IPS-18a (cell line): ENCODE measurements at regions not wholly inside any gene's neighbourhood (a gene's known extent, or its start where the extent isn't known, plus 50 kb on each side); places are given as distances from the start of the nearest gene placed in this dataset.

Experiments
- H3K27ac ChIP-seq: one replicate; pipeline ENCODE4 v1.5.1; 2013; ENCODE audit warnings: low read length
- H3K27me3 ChIP-seq: one replicate; pipeline ENCODE4 v1.6.1; 2013; ENCODE audit warnings: mild to moderate bottlenecking, low read length; ENCODE audit not compliant: control insufficient read depth, insufficient read depth
- H3K36me3 ChIP-seq: one replicate; pipeline ENCODE4 v1.6.1; 2013; ENCODE audit warnings: low read depth, low read length; ENCODE audit not compliant: control insufficient read depth
- H3K4me1 ChIP-seq: one replicate; pipeline ENCODE4 v1.6.1; 2013; ENCODE audit warnings: low read depth, low read length; ENCODE audit not compliant: control insufficient read depth
- H3K4me3 ChIP-seq: one replicate; pipeline ENCODE4 v1.5.1; 2013; ENCODE audit warnings: low read length
- H3K9ac ChIP-seq: one replicate; pipeline ENCODE4 v1.6.1; 2013; ENCODE audit warnings: mild to moderate bottlenecking, low read length, moderate library complexity
- H3K9me3 ChIP-seq: one replicate; pipeline ENCODE4 v1.6.1; 2013; ENCODE audit warnings: low read depth, low read length; ENCODE audit not compliant: control insufficient read depth

DNA sequence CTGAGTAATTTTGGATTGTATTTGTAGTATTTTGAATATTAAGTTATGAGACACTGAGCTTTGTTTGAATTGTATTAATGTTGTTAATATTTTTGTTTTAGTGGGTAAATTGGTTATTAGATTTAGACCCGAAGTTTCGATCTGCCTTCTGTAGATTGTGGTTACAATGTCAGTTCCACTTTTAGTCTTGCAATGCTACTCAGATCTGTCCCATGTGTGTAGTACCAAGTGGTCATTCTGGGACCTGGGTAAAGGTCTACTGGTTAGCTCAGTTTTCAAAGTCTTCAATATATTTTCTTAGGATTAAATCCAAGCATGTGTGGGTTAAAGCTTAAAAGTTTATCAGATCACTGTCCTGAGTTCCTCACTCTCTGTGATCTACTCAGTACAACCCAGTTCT, 346.5 kb upstream of the PROX1 start:
- Histone ChIP-seq H3K9ac (no peak overlapping the region), H3K9me3 (no peaks in the 10 kb centered on the region), H3K27me3 (no peaks in the 10 kb centered on the region), H3K36me3 (no peaks in the 10 kb centered on the region), H3K4me3 (no peak overlapping the region), H3K27ac (no peak overlapping the region), H3K4me1 (no peaks in the 10 kb centered on the region)

DNA sequence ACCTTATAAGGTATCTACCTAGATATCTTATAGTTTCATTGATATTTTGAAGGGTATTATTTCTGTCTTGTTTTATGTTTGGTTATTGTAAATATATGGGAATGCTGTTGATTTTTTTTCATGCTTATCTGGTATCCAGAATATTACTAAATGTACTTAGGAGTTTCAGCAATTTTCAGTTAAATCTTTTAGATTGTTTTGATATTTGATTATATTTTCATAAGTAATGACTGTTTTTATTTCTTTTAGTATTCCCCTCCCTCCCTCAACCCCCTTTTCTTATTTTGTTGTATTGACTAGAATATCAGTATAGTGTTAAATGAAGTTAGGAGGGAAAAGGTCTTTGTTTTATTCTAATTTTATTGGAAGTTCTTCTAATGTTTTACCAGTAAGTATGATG, 344.4 kb upstream of the PROX1 start:
- H3K27ac ChIP-seq = no peak overlapping the region
- no peak overlapping the region for H3K4me3 ChIP-seq
- H3K9ac ChIP-seq = no peak overlapping the region
- no peaks in the 10 kb centered on the region for H3K9me3 ChIP-seq
- no peaks in the 10 kb centered on the region for H3K36me3 ChIP-seq
- H3K27me3 ChIP-seq = no peaks in the 10 kb centered on the region
- H3K4me1 ChIP-seq = no peaks in the 10 kb centered on the region

DNA sequence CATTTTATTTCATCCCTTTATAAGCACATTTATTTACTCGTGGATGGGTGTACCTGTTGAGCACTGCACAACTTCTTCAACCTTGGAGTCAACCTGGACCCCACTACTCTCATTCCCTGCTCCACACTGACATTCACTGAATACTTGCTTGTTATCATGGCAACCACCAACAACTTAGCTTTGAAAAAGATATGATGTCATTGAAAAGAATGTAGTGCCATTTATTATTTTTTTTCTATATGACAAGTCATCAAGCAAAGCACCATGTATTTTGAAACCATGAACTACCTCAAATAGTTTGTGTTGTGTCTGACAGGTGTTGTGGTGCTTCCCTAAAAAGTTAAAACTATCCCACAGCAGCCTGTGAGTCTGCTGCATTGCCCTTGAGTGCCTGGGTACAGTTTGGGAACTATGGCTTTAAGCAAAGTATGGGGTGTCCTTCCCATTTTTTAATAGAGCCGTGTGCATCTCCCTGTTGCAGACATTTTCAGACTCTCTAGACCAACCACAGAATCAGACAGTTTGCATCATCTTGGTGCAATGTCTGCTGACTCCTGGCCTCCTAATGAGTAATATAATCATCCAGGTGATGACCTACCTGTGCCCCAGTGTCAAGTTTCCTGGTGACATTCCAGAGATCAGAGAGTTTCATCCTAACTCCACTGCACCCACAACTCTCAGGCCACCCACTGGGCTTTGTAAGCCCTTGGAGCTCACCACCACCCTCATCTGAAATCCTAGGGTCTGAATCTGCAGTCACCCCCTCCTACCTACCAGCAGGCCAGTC, 339.7 kb upstream of the PROX1 start:
- Histone ChIP-seq H3K36me3 (no peaks in the 10 kb centered on the region), H3K27ac (no peak overlapping the region), H3K27me3 (no peaks in the 10 kb centered on the region), H3K9me3 (no peaks in the 10 kb centered on the region), H3K9ac (no peak overlapping the region), H3K4me3 (no peak overlapping the region), H3K4me1 (peaks cover 10% of the 10 kb centered on the region)

DNA sequence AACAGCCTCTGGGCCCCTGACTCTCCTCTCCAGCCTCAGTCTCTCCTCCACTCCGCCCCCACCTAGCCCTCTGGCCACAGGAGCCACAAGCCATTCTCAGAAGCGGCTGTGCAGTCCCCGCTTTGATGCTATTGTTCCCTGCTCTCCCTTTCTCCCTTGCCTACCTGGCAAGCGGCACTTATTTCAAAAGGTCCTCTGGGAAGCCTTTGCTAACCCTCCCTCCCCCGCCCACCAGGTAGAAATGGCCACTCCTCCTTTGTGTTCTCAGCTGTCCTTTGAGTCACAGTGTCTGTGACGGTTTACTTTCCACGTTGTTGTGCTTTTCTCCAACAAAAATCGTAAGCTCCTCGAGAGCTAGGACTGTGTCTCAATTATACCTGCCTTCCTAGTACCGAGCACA, 338.4 kb upstream of the PROX1 start:
- no peaks in the 10 kb centered on the region for H3K36me3 ChIP-seq
- H3K4me3 ChIP-seq = no peak overlapping the region
- peaks cover 10% of the 10 kb centered on the region for H3K4me1 ChIP-seq
- no peak overlapping the region for H3K9ac ChIP-seq
- H3K27ac ChIP-seq = no peak overlapping the region
- H3K27me3 ChIP-seq = no peaks in the 10 kb centered on the region
- no peaks in the 10 kb centered on the region for H3K9me3 ChIP-seq

DNA sequence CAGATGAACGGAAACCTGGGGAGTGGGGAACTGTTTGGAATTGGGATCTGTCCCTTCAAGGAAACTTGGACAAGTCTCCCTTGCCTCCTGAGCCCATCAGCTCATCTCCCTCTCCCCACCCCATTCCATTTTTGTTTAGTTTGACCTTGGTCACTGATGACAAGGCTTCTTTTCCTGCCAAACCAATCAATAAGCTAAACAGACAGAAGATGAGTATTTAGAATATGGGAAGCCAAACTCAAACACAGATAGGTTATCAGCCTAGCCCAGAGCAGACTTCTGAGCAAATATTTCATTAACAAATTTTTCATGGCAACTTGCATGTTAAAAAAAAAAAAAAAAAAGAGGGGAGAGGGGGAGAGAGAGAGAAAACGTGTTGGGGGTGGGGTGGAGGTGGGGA, 337.2 kb upstream of the PROX1 start:
- Histone ChIP-seq H3K4me1 (peaks cover 10% of the 10 kb centered on the region), H3K36me3 (no peaks in the 10 kb centered on the region), H3K9me3 (no peaks in the 10 kb centered on the region), H3K27me3 (no peaks in the 10 kb centered on the region), H3K27ac (no peak overlapping the region), H3K4me3 (no peak overlapping the region), H3K9ac (no peak overlapping the region)

DNA sequence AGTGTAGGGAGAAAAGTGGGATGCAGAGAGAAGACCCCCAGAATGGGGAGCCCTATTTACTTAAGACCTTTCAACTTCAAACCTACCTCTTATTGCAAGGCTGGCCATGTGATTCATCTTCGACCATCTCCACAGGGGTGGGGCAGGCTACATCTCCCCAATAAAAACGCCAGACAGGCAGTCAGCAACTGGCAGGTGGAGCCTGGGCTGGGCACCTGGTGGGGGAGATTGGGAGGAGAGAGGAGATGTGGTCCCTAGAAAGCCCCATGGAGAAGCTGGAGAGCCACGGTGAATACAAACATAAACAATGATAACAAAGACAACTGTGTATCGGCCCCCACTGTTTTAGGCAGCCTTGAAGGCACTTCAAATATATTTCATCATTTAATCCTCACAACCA, 336.7 kb upstream of the PROX1 start:
- Histone ChIP-seq H3K27ac (no peak overlapping the region), H3K27me3 (no peaks in the 10 kb centered on the region)

DNA sequence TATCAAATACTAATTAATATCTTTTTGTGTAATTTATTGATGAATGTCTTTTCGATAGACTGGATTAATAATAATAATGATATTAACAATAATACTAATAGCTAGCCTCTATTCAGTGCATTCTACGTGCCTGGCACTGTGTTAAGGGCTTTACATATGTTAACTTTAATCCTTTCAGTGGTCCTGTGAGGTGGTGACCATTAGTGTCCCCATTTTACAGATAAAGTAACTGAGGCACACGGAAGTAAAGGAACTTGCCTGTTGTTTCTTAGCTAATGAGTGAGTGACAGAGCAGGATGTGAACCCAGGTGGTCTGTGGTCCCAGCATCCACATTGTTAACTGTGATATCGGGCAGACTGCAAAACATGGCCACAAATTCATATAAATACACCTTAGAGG, 335.7 kb upstream of the PROX1 start:
- Histone ChIP-seq H3K36me3 (no peaks in the 10 kb centered on the region), H3K4me1 (peaks cover 17% of the 10 kb centered on the region), H3K27me3 (no peaks in the 10 kb centered on the region), H3K4me3 (no peak overlapping the region), H3K27ac (no peak overlapping the region), H3K9me3 (no peaks in the 10 kb centered on the region), H3K9ac (no peak overlapping the region)

More for the DNA sequence above, 336.7 kb upstream of the PROX1 start:
- no peaks in the 10 kb centered on the region for H3K9me3 ChIP-seq
- no peak overlapping the region for H3K9ac ChIP-seq
- no peaks in the 10 kb centered on the region for H3K36me3 ChIP-seq
- no peak overlapping the region for H3K4me3 ChIP-seq
- H3K4me1 ChIP-seq = peaks cover 10% of the 10 kb centered on the region

DNA sequence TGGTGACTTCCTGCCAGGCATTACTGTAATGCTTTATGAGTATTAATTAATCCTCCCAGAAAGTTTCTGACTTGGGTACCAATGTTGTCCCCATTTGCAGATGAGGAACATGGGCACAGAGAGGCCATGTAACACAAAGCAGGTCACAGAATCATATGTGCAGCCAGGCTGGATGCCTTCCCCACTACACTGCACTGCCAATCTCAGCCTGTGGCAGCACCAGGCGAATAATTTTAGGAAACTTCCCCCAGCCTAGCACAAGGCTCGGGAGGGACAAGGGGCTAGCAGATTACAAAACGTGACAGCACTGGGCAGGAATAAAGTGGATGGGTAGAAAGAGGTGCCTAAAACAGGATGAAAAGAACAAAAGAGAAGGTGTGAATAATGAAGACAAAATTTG, 331.7 kb upstream of the PROX1 start:
- peaks cover 12% of the 10 kb centered on the region for H3K4me1 ChIP-seq
- no peak overlapping the region for H3K9ac ChIP-seq
- H3K9me3 ChIP-seq = no peaks in the 10 kb centered on the region
- no peak overlapping the region for H3K27ac ChIP-seq
- H3K4me3 ChIP-seq = no peak overlapping the region
- H3K36me3 ChIP-seq = no peaks in the 10 kb centered on the region
- H3K27me3 ChIP-seq = no peaks in the 10 kb centered on the region

DNA sequence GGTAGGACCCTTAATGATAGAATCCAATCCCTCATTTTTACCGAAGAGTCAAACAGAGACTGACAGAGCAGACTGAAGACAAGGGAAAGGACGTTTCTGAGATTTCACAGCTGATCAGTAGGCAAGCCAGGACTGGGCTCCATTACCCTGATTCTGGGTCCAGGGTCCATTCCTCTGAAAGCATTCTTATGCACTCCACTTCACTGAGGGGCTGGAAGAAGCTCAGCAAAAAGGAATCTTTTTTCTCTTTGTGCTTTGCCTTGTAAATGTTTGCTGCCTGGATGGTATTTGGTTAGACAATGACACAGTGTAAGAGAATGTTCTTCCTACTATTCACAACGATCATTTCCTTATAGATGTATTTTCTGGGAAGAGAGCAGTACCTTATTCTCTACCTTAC, 331.3 kb upstream of the PROX1 start:
- Histone ChIP-seq H3K9me3 (no peaks in the 10 kb centered on the region), H3K36me3 (no peaks in the 10 kb centered on the region), H3K27ac (no peak overlapping the region), H3K9ac (no peak overlapping the region), H3K4me1 (peaks cover 12% of the 10 kb centered on the region), H3K4me3 (no peak overlapping the region), H3K27me3 (no peaks in the 10 kb centered on the region)

DNA sequence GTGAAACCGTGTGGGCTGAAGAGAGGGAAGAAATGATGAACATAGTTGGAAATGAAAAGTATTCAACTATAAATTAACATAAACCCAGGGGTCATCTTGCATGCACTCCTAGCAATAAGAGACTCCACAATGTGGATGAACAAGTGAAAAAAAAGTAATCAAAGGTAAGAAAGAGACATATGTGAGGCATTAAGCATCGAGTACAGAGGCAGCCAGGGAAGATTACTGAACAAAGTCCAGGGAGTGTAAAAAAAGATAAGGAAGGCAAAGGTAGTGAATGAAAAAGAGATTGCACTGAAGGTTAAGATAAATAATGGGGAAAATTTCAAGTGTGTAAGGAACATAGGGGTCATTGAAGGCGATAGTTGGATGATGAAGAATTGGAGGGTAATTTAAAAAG, 330.8 kb upstream of the PROX1 start:
- Histone ChIP-seq H3K4me1 (peaks cover 12% of the 10 kb centered on the region), H3K27me3 (no peaks in the 10 kb centered on the region), H3K4me3 (no peak overlapping the region), H3K36me3 (no peaks in the 10 kb centered on the region), H3K9ac (no peak overlapping the region), H3K9me3 (no peaks in the 10 kb centered on the region), H3K27ac (no peak overlapping the region)

DNA sequence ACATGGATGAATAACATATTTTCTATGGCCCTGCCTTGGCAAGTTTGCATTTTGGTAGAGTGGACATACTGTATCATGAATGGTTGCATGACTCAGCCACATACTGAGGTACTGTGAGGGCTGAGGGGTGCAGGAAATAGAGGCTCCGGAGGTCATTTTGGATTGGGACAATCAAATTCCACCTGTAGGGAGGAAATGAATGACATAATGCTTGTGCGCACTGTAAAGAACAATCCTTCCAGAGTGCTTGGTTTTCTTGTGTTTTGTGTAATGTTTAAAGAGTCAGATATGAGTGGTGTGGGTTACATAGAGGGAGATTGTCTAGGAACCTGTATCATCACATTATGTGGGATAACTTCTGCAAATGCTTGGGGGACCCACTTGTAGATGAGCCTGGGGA, 329.9 kb upstream of the PROX1 start:
- H3K27me3 ChIP-seq = no peaks in the 10 kb centered on the region
- no peak overlapping the region for H3K27ac ChIP-seq
- H3K9me3 ChIP-seq = no peaks in the 10 kb centered on the region
- no peak overlapping the region for H3K9ac ChIP-seq
- H3K4me3 ChIP-seq = no peak overlapping the region
- no peaks in the 10 kb centered on the region for H3K36me3 ChIP-seq
- peaks cover 12% of the 10 kb centered on the region for H3K4me1 ChIP-seq

DNA sequence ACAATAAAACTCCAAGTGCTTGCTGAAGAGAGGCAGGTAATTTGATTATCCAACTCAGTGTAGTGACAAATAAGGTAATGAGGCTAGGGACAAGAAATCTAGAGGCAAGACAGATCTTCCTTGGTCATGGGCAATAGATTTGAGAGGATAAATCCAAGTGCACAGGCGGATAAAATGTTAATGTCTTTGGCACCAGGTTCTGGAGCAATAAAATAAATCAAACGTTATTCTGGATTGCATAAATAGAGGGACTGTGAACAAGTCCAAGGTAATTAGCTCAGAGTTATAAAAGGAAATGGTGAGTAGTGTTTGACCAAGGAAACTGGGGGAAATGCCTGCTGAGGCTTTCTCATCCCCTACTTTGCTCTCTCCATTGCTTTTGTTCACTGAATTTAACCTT, 329.3 kb upstream of the PROX1 start:
- Histone ChIP-seq H3K9ac (no peak overlapping the region), H3K9me3 (no peaks in the 10 kb centered on the region), H3K4me1 (peaks cover 12% of the 10 kb centered on the region), H3K27me3 (no peaks in the 10 kb centered on the region), H3K36me3 (no peaks in the 10 kb centered on the region), H3K27ac (no peak overlapping the region), H3K4me3 (no peak overlapping the region)
